Stomach (tissue), 4 donors: ENCODE measurements at regions not wholly inside any gene's neighbourhood (a gene's known extent, or its start where the extent isn't known, plus 50 kb on each side); places are given as distances from the start of the nearest gene placed in this dataset.

Experiments
- CTCF ChIP-seq, 7 experiments: fragments of 450-650 bp in 4 of 7; fragments of 200-600 bp in 3 of 7; sonication (generic) in 3 of 7; IDR thresholded peaks; one replicate each; pipeline ENCODE4 v1.5.1; 2016 to 2019; ENCODE audit warnings: antibody characterized with exemption in 7 of 7, control low read depth in 2 of 7, mild to moderate bottlenecking in 1 of 7
- EP300 ChIP-seq: sonication (generic); formaldehyde crosslinking; IDR thresholded peaks from one replicate; pipeline ENCODE4 v1.6.1; 2017; ENCODE audit warnings: antibody characterized with exemption
- POLR2A ChIP-seq, 4 donors: fragments of 450-650 bp; IDR thresholded peaks; one replicate each; pipeline ENCODE4 v1.6.1; 2016; ENCODE audit warnings: antibody characterized with exemption in 4 of 4, control low read depth in 2 of 4, mild to moderate bottlenecking in 1 of 4, moderate library complexity in 1 of 4

- no peak for TF ChIP-seq CTCF (IDR thresholded peaks at IDR 0.05)
- TF ChIP-seq POLR2A (IDR thresholded peaks at IDR 0.05): no peak
- TF ChIP-seq EP300: no peak
These were observed 354.5 kb upstream of the ZMIZ1 start for GRCh38 chr10:78714225-78714624.
